GM18873 (cell line): ENCODE measurements at regions not wholly inside any gene's neighbourhood (a gene's known extent, or its start where the extent isn't known, plus 50 kb on each side); places are given as distances from the start of the nearest gene placed in this dataset.

Source experiments
- ATAC-seq: cut with Tn5 transposase; IDR thresholded peaks from one replicate; pipeline ENCODE4 v1.9.1; 2021; ENCODE audit warnings: mild to moderate bottlenecking, moderate library complexity, moderate number of reproducible peaks; ENCODE audit not compliant: unreplicated experiment, low FRiP score

DNA sequence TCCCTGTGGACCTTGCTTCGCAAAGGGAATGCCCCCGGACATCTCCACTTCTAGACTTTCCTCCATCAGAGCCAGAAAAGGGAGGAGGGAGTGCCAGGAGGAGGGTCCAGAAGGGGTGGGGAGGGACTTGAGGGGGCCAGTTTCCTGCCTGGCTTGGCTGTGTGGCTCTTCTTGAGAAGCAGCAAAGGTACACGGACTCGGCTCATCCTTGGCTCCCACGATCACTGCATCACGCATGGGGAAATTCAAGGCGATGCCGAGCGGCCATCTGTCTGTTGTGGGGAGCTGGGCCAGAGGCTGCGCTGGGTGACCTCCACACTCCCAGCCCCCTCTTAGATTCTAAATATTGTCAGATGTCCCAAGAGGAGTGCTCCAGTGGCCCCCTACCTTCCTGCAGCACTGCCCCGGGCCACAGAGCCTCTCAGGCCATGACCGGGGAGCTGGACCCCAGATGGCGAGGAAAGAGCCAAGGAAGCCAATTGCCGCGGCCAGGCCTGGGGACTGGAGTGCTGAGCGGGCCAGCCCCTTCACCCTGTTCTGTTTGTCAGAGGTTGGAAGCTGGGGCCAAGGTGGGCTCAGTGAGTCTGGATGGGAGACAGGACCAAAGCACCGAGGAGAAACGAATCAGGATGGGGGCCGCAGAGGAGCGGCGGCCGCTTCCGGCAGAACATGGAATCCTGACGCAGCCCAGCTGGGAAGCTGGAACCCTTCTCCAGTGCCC lies 104.5 kb downstream of the RBFOX3 start:
- no peak for ATAC-seq

GRCh38 chr17:79505199-79505598 lies 105.7 kb downstream of the RBFOX3 start:
- no peak for ATAC-seq

- ATAC-seq: no peak
Observed at GRCh38 chr17:79504181-79504605, 106.7 kb downstream of the RBFOX3 start.

GRCh38 chr17:79503126-79503839 lies 107.6 kb downstream of the RBFOX3 start:
- ATAC-seq: no peak

- no peak for ATAC-seq
Observed at GRCh38 chr17:79501910-79502309, 108.9 kb downstream of the RBFOX3 start.

- ATAC-seq: no peak
Observed at GRCh38 chr17:79500745-79501618, 109.9 kb downstream of the RBFOX3 start.

- ATAC-seq: no peak
Observed at GRCh38 chr17:79498854-79499253, 112.0 kb downstream of the RBFOX3 start.

DNA sequence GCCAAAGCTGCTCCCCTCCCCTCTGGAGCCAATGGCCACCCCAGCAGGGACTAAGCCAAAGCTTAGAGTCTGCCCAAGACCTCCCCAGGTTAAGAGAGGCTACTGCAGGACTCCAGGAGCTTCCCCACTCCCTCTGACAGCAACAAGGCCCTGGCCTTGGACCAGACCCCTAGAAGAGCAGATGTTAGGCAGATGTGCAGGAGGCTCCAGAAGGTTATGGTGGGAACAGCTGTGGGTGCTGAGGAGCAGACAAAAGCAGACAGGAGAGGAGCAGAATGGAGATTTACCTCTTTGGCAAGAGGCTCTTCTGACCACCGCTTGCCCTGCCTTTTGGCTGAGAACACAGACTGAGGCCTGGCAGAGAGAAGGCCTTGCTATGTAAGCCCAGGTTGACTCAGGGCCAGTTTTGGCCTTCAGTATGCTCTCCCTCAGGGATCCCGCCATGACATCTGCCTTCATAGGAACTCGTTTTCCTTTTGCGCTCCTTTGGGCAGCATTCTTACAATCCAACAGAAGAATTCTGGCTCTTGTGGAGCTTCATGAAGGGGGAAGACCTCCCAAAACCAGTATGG lies 113.0 kb downstream of the RBFOX3 start:
- ATAC-seq: no peak

GRCh38 chr17:79496422-79497005 lies 114.3 kb downstream of the RBFOX3 start:
- ATAC-seq: no peak

GRCh38 chr17:79495665-79496064 lies 115.2 kb downstream of the RBFOX3 start:
- ATAC-seq: no peak

GRCh38 chr17:79491006-79491405 lies 119.8 kb downstream of the RBFOX3 start:
- no peak for ATAC-seq

- no peak for ATAC-seq
Observed at GRCh38 chr17:79490530-79490929, 120.3 kb downstream of the RBFOX3 start.

DNA sequence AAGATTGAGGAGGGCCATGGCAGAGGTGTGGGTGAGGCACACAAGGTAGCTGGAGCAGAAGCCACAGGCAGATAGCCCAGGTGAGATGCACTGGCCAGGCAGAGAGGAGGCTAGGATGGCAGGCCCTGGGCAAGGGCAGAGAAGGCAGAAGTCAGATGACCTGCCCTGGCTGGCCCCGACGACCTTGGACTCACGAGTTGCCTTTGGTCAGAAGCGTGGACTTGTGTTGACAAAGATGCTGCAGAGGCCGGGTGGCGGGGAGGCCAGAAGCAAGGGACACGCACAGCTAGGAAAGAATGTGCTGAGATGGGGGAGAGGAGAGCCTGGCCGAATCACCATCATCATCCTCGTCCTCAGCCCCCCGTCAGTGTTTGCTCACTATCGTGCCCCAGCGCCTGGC lies 123.7 kb downstream of the RBFOX3 start:
- ATAC-seq: no peak

DNA sequence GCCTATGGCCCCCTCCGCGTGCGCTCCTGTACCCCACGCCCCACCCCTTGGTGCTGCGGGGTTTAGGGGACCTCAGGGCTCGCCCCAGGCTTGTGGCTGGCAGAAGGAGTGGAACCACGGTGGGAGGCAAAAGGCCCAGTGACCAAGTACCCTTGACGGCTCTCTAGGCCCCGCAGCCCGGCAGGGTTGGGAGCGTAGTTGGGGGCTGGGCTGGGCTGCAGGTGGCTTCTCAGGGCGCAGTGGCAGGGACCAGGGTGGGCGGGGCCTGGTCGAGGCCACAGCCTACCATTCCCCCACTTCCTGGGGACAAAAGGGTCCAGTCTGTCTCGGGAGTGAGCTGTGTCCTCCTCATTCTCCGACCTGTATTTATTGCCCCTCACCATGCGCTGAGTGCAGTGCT lies 124.9 kb downstream of the RBFOX3 start:
- ATAC-seq: no peak

- no peak for ATAC-seq
Observed at GRCh38 chr17:79485419-79485985, 125.3 kb downstream of the RBFOX3 start.

DNA sequence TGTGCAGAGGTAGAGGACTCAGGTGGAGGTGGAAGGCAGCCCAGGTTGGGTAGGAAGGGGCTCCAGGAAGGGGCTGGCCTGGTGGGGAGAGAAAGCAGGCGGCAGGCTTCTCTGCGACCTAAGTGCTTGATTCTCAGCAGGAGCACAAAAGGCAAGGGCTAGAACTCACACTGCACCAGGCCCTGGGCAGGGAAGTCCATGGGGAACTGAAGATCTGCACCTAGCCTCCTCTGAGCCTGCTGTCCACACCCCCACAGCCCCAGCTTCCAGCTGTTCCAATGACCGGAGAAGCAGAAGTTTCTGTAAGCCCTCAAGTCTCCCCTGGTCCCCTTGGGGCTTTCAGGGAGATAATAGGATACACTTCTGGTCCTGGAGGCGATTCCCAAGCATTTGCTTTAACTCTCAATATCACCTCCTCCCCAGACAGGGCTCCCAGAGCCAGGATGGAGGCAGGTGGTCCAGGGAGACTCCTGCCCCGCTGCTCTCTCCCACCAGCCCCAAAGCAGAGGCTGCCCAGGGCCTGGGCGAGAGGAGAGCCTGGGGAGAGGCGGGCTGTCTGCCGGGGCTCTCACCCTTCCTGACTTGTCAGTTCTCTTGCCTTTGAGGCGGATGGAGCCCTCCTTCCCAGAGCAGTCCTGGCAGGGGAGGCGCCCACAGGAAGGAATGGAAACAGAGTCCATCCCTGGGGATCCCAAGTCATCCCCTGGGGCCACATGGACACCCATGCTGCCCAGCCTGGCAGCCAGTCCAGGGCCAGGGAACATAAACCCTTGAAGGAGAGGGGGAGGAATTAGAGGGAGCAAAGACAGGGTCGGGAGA lies 126.0 kb downstream of the RBFOX3 start:
- no peak for ATAC-seq

DNA sequence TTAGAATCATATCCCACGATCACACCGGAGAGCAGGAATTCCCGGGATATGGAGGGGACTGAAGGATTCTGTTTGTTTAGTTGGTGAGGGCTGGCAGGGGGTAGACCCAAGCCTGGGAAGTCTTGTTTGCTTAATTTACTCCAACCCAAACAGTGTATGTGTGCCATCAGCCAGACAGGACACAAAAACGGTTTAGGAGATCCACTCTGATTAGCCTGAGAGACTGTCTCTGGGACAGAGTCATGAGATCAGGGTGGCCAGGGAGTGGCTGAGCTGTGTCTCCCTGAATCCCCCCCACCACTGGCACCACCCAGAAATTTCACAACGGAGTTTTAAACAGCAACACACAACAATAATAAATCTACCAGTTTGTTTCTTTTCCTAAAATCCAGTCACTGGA lies 127.0 kb downstream of the RBFOX3 start:
- ATAC-seq: no peak

GRCh38 chr17:79482727-79483521 lies 127.9 kb downstream of the RBFOX3 start:
- no peak for ATAC-seq
